HepG2 (cell line): ENCODE measurements at regions not wholly inside any gene's neighbourhood (a gene's known extent, or its start where the extent isn't known, plus 50 kb on each side); places are given as distances from the start of the nearest gene placed in this dataset.

ENCODE experiments used
- ATAC-seq: fragments of 200-7000 bp; cut with Tn5 transposase; 3 replicates; pipeline ENCODE4 v1.9.1; 2020; ENCODE audit warnings: mild to moderate bottlenecking, moderate library complexity
- BruUV-seq: library from RNA; stranded (reverse); fragments of 400-500 nt; replicated peaks from 2 replicates; lab custom pipeline; 2021; lab: Mats Ljungman, UMichigan
- CTCF ChIA-PET: fragments of 300-600 bp; formaldehyde crosslinking; extraction: SDS; loops from one replicate; lab custom pipeline; 2021; ENCODE audit warnings: low total read pairs, inconsistent platforms, low intra/inter-chr PET ratio; lab: Yijun Ruan, JAX
- POLR2A ChIA-PET: fragments of 350-600 bp; sonication (Branson Sonifier 250); formaldehyde crosslinking; loops from one replicate; lab custom pipeline; 2020; ENCODE audit warnings: antibody characterized with exemption, inconsistent platforms; lab: Yijun Ruan, JAX
- DNase-seq: peaks from one replicate; pipeline ENCODE4 v3.0.0-alpha.2; 2015; ENCODE audit warnings: low spot score
- FAIRE-seq: peaks from 3 replicates; lab custom pipeline; 2011; peaks lifted over from hg19 to GRCh38; lab: Jason Lieb, UNC
- H2AFZ ChIP-seq: one replicate; pipeline ENCODE4 v1.6.1; 2011; ENCODE audit warnings: low read length, inconsistent platforms
- H3K27ac ChIP-seq: fragments of 300-600 bp; 3 replicates; pipeline ENCODE4 v1.8.0; 2011; ENCODE audit warnings: mixed run types, mild to moderate bottlenecking, mixed read lengths, low read length, inconsistent platforms; ENCODE audit not compliant: insufficient read depth; ENCODE audit errors: extremely low read length
- H3K27me3 ChIP-seq, 2 experiments: fragments of 200-600 bp in 1 of 2; 2 replicates in 1 of 2; 3 replicates in 1 of 2; pipeline versions ENCODE4 v1.6.0 to v1.8.0; 2011; ENCODE audit warnings: low read length in 2 of 2, mild to moderate bottlenecking in 2 of 2, moderate library complexity in 2 of 2, inconsistent platforms in 1 of 2; ENCODE audit not compliant: insufficient read depth in 2 of 2, control insufficient read depth in 1 of 2
- H3K36me3 ChIP-seq, 2 experiments: fragments of 200-600 bp in 1 of 2; replicated peaks in 1 of 2; 2 replicates in 1 of 2; 3 replicates in 1 of 2; pipeline versions ENCODE4 v1.5.1 to v1.8.0; 2011; ENCODE audit warnings: low read length in 2 of 2, inconsistent platforms in 1 of 2; ENCODE audit not compliant: insufficient read depth in 2 of 2, control insufficient read depth in 1 of 2
- H3K4me1 ChIP-seq: 2 replicates; pipeline ENCODE4 v1.5.1; 2012; ENCODE audit warnings: low read length, inconsistent platforms; ENCODE audit not compliant: insufficient read depth
- H3K4me2 ChIP-seq: 2 replicates; pipeline ENCODE4 v1.6.0; 2011; ENCODE audit warnings: low read depth, low read length, inconsistent platforms
- H3K4me3 ChIP-seq, 3 experiments: fragments of 200-600 bp in 1 of 3; sonication (generic), shearing (Covaris generic) in 1 of 3; replicated peaks in 1 of 3; 2 replicates each; pipeline ENCODE4 v1.5.1; 2011 to 2016; ENCODE audit warnings: low read length in 3 of 3, inconsistent platforms in 2 of 3, low read depth in 2 of 3, mild to moderate bottlenecking in 2 of 3, control low read depth in 1 of 3, mixed read lengths in 1 of 3; ENCODE audit not compliant: insufficient read depth in 1 of 3
- H3K79me2 ChIP-seq: one replicate; pipeline ENCODE4 v1.6.1; 2011; ENCODE audit warnings: low read length, inconsistent platforms; ENCODE audit not compliant: insufficient read depth
- H3K9ac ChIP-seq: 2 replicates; pipeline ENCODE4 v1.6.0; 2011; ENCODE audit warnings: mild to moderate bottlenecking, low read depth, low read length, inconsistent platforms; ENCODE audit not compliant: insufficient read depth
- H3K9me3 ChIP-seq: 2 replicates; pipeline ENCODE4 v1.5.1; 2012; ENCODE audit warnings: mild to moderate bottlenecking, low read length
- H4K20me1 ChIP-seq: 2 replicates; pipeline ENCODE4 v1.6.0; 2011; ENCODE audit warnings: inconsistent platforms, mild to moderate bottlenecking, low read length, moderate library complexity; ENCODE audit not compliant: insufficient read depth
- CHD2 ChIP-seq: IDR thresholded peaks from 2 replicates; pipeline ENCODE4 v1.6.1; 2011; ENCODE audit warnings: low read depth, low read length, improper control_type of control experiment
- IKZF1 ChIP-seq: fragments of 450-650 bp; IDR thresholded peaks from 2 replicates; pipeline ENCODE4 v1.7.1; 2016
- JUND ChIP-seq: sonication (generic); formaldehyde crosslinking; IDR thresholded peaks from 2 replicates; pipeline ENCODE4 v1.8.0; 2022; ENCODE audit warnings: mild to moderate bottlenecking, missing genetic modification reagents
- MTF2 ChIP-seq: sonication (generic); formaldehyde crosslinking; IDR thresholded peaks from 2 replicates; pipeline ENCODE4 v1.5.0; 2020; ENCODE audit warnings: missing genetic modification reagents, borderline replicate concordance
- RARA ChIP-seq: IDR thresholded peaks from 2 replicates; pipeline ENCODE4 v1.6.1; 2016; ENCODE audit warnings: missing genetic modification reagents, missing compliant biosample characterization
- SMAD3 ChIP-seq: sonication (generic); formaldehyde crosslinking; IDR thresholded peaks from 2 replicates; pipeline ENCODE4 v1.4.0; 2020; ENCODE audit warnings: missing genetic modification reagents
- SP5 ChIP-seq: IDR thresholded peaks from 2 replicates; pipeline ENCODE4 v1.6.1; 2016; ENCODE audit warnings: low read depth, borderline replicate concordance
- ZBTB49 ChIP-seq: sonication (generic); formaldehyde crosslinking; IDR thresholded peaks from 2 replicates; pipeline ENCODE4 v1.4.0; 2020; ENCODE audit warnings: missing genetic modification reagents, borderline replicate concordance
- ZNF337 ChIP-seq: sonication (generic); formaldehyde crosslinking; IDR thresholded peaks from 2 replicates; pipeline ENCODE4 v1.5.1; 2020; ENCODE audit warnings: missing genetic modification reagents, low read depth, mild to moderate bottlenecking, borderline replicate concordance
- ZNF407 ChIP-seq: sonication (generic); formaldehyde crosslinking; IDR thresholded peaks from one replicate; pipeline ENCODE4 v1.5.1; 2020; ENCODE audit warnings: mild to moderate bottlenecking, missing genetic modification reagents; ENCODE audit errors: not compliant biosample characterization
- ZNF652 ChIP-seq: IDR thresholded peaks from 2 replicates; pipeline ENCODE4 v1.6.1; 2016; ENCODE audit warnings: low read depth, borderline replicate concordance
- ZNF75D ChIP-seq: sonication (generic); formaldehyde crosslinking; IDR thresholded peaks from 2 replicates; pipeline ENCODE4 v1.8.1; 2023; ENCODE audit warnings: missing genetic modification reagents, mild to moderate bottlenecking, borderline replicate concordance
- ZNF775 ChIP-seq: sonication (generic); formaldehyde crosslinking; IDR thresholded peaks from 2 replicates; pipeline ENCODE4 v1.4.0; 2020; ENCODE audit warnings: missing genetic modification reagents, mild to moderate bottlenecking, moderate library complexity, borderline replicate concordance
- ZNF790 ChIP-seq: sonication (generic); formaldehyde crosslinking; IDR thresholded peaks from 2 replicates; pipeline ENCODE4 v1.8.0; 2022; ENCODE audit warnings: missing genetic modification reagents, mild to moderate bottlenecking, borderline replicate concordance
- WGBS: methylation state at CpG from one replicate; pipeline ENCODE4 v1.1.6; 2017; ENCODE audit warnings: low lambda C conversion rate; 5-methylcytosine and 5-hydroxymethylcytosine counted together
- in situ Hi-C: cut with HindIII; loops from 2 replicates; pipeline ENCODE4 v1.10.0; 2017; ENCODE audit warnings: low pct_unique_long_range_greater_than_20kb; ENCODE audit not compliant: extremely low pct_ligation_motif_present
- intact Hi-C: fragments of 100-400 bp; cut with micrococcal nuclease; formaldehyde crosslinking; loops from one replicate; pipeline ENCODE4 v1.10.0; 2022; ENCODE audit not compliant: unreplicated experiment
- TF ChIP-seq, protein P1 (sequence below): sonication (generic); formaldehyde crosslinking; conservative IDR thresholded peaks from 2 replicates; pipeline ENCODE4 v1.5.0; 2020; ENCODE audit warnings: missing genetic modification reagents

DNA sequence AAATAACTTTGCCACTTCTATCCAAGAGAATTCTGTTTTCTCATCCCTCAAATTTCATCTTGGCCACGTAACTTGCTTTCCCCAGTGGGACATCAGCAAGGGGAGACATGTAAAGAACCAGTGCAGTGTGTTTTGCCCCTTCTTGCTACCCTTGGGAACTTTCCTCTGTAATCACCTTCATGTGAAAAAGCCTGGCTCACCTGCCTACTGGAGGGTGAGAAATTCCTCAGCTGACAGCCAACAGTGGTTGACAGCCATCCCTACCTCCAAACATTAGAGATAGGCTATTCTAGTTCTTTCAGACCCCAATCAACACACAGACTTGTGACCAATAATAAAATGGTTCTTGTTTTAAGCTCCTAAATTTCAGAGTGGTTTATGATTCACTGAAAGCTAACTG, 333.9 kb upstream of the TBC1D5 start:
- no peak overlapping the region for H2AFZ ChIP-seq
- in situ Hi-C loops, result no loop called here
- H3K4me1 ChIP-seq, result no peaks in the 10 kb centered on the region
- no TSS peak for BruUV-seq
- no peak overlapping the region for H3K9ac ChIP-seq
- no peak overlapping the region for H3K4me2 ChIP-seq
- no peak for ATAC-seq
- no peaks in the 10 kb centered on the region for H3K79me2 ChIP-seq
- no peak overlapping the region for H3K27ac ChIP-seq
- no peak overlapping the region for H3K4me3 ChIP-seq
- FAIRE-seq, result no peak
- H3K27me3 ChIP-seq, result peaks cover 0 to 4% of the 10 kb centered on the region in 2 experiments; a peak in 1 of 5 replicates
- H3K9me3 ChIP-seq, result no peaks in the 10 kb centered on the region
- H3K36me3 ChIP-seq, result no peaks in the 10 kb centered on the region
- POLR2A ChIA-PET, result no interaction called here
- no peak for DNase-seq
- intact Hi-C loops, result no loop called here
- WGBS, result 0% methylated on average over 1 of the region's 1 CpG
- H4K20me1 ChIP-seq, result no peaks in the 10 kb centered on the region
- CTCF ChIA-PET, result no interaction called here
- TF ChIP-seq SP5 (CRISPR knock-in tag) (no peak), JUND (CRISPR knock-in tag) (no peak), RARA (CRISPR knock-in tag) (no peak), IKZF1 (no peak), SMAD3 (CRISPR knock-in tag) (no peak), CHD2 (no peak), MTF2 (CRISPR knock-in tag) (no peak), ZNF407 (no peak), ZNF75D (no peak), ZBTB49 (CRISPR knock-in tag) (no peak), ZNF652 (CRISPR knock-in tag) (no peak), ZNF337 (CRISPR knock-in tag) (no peak), ZNF790 (CRISPR knock-in tag) (no peak), ZNF775 (CRISPR knock-in tag) (no peak)
- TF ChIP-seq, protein P1, sequence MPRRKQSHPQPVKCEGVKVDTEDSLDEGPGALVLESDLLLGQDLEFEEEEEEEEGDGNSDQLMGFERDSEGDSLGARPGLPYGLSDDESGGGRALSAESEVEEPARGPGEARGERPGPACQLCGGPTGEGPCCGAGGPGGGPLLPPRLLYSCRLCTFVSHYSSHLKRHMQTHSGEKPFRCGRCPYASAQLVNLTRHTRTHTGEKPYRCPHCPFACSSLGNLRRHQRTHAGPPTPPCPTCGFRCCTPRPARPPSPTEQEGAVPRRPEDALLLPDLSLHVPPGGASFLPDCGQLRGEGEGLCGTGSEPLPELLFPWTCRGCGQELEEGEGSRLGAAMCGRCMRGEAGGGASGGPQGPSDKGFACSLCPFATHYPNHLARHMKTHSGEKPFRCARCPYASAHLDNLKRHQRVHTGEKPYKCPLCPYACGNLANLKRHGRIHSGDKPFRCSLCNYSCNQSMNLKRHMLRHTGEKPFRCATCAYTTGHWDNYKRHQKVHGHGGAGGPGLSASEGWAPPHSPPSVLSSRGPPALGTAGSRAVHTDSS, result no peak
